Tibial nerve (tissue), 3 donors: ENCODE measurements at regions not wholly inside any gene's neighbourhood (a gene's known extent, or its start where the extent isn't known, plus 50 kb on each side); places are given as distances from the start of the nearest gene placed in this dataset.

Source experiments
- CTCF ChIP-seq, 5 experiments: fragments of 200-600 bp in 3 of 5; fragments of 450-650 bp in 2 of 5; sonication (generic) in 3 of 5; IDR thresholded peaks; one replicate each; pipeline ENCODE4 v1.5.1; 2016 to 2019; ENCODE audit warnings: antibody characterized with exemption in 5 of 5, mild to moderate bottlenecking in 3 of 5, moderate library complexity in 2 of 5
- POLR2A ChIP-seq, 2 donors: fragments of 450-650 bp; IDR thresholded peaks; one replicate each; pipeline ENCODE4 v1.6.1; 2017; ENCODE audit warnings: antibody characterized with exemption in 2 of 2, mild to moderate bottlenecking in 2 of 2, moderate library complexity in 2 of 2

DNA sequence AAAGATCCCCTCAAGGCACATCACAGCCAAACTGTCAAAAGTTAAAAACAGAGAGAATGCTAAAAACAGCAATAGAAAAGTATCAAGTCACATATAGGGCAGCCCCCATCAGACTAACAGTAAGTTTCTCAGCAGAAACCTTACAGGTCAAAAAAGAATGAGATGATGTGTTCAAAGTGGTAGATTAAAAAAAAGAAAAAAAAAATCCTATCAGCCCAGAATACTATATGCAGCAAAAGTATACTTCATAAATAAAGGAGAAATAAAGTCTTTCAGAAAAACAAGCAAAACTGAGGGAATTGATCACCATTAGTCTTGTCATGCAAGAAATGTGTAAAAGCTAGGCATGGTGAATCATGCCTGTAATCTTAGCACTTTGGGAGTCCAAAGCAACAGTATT is 99.9 kb upstream of the RAD23B start:
- TF ChIP-seq CTCF (IDR thresholded peaks at IDR 0.05): no peak
- no peak for TF ChIP-seq POLR2A (IDR thresholded peaks at IDR 0.05)
